ENCODE measurements at regions not wholly inside any gene's neighbourhood (a gene's known extent, or its start where the extent isn't known, plus 50 kb on each side); places are given as distances from the start of the nearest gene placed in this dataset.

GRCh38 chr14:51485733-51486132 lies 166.0 kb upstream of the FRMD6 start:
- TF ChIP-seq, protein P1, sequence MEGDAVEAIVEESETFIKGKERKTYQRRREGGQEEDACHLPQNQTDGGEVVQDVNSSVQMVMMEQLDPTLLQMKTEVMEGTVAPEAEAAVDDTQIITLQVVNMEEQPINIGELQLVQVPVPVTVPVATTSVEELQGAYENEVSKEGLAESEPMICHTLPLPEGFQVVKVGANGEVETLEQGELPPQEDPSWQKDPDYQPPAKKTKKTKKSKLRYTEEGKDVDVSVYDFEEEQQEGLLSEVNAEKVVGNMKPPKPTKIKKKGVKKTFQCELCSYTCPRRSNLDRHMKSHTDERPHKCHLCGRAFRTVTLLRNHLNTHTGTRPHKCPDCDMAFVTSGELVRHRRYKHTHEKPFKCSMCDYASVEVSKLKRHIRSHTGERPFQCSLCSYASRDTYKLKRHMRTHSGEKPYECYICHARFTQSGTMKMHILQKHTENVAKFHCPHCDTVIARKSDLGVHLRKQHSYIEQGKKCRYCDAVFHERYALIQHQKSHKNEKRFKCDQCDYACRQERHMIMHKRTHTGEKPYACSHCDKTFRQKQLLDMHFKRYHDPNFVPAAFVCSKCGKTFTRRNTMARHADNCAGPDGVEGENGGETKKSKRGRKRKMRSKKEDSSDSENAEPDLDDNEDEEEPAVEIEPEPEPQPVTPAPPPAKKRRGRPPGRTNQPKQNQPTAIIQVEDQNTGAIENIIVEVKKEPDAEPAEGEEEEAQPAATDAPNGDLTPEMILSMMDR (IDR thresholded peaks at IDR 0.05; ENCODE audit: extremely low read depth in 1 of 2, insufficient read depth in 1 of 2, low read depth in 1 of 2, low read length in 2 of 2) = no peak
- TF ChIP-seq JUN (IDR thresholded peaks at IDR 0.05; ENCODE audit: borderline replicate concordance, insufficient read depth, insufficient read length, low read depth) = no peak
- no peak for TF ChIP-seq POLR2AphosphoS5 (IDR thresholded peaks at IDR 0.05; ENCODE audit: insufficient read depth, low read depth, low read length)
- TF ChIP-seq EZH2 (IDR thresholded peaks at IDR 0.05; ENCODE audit: borderline replicate concordance, low read depth, low read length, severe bottlenecking) = no peak
- TF ChIP-seq, protein P2, sequence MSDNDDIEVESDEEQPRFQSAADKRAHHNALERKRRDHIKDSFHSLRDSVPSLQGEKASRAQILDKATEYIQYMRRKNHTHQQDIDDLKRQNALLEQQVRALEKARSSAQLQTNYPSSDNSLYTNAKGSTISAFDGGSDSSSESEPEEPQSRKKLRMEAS (IDR thresholded peaks at IDR 0.05; ENCODE audit: insufficient read depth, insufficient read length) = no peak
- no peak for TF ChIP-seq POLR2A (IDR thresholded peaks at IDR 0.05; ENCODE audit: low read depth, low read length)
- TF ChIP-seq MYC (IDR thresholded peaks at IDR 0.05; ENCODE audit: low read depth, low read length) = no peak
- no peak for TF ChIP-seq FOS (IDR thresholded peaks at IDR 0.05; ENCODE audit: borderline replicate concordance, insufficient read depth, low read length)

Measured in endothelial cell of umbilical vein (primary cell).